GM12878 (cell line): ENCODE measurements at regions not wholly inside any gene's neighbourhood (a gene's known extent, or its start where the extent isn't known, plus 50 kb on each side); places are given as distances from the start of the nearest gene placed in this dataset.

Experiments
- CEBPB ChIP-seq, 2 experiments: fragments of 150-350 bp in 1 of 2; IDR thresholded peaks; 2 replicates each; pipeline ENCODE4 v1.6.1; 2012 to 2014; ENCODE audit warnings: low read depth in 2 of 2, low read length in 2 of 2, borderline replicate concordance in 1 of 2, inconsistent platforms in 1 of 2
- CTCF ChIP-seq, 3 experiments: IDR thresholded peaks in 2 of 3; conservative IDR thresholded peaks in 1 of 3; 2 replicates each; pipeline ENCODE4 v1.5.1; 2011; ENCODE audit warnings: low read depth in 3 of 3, low read length in 3 of 3, mild to moderate bottlenecking in 3 of 3, control low read depth in 2 of 3, moderate library complexity in 2 of 3, inconsistent platforms in 1 of 3, mixed read lengths in 1 of 3; ENCODE audit not compliant: control insufficient read depth in 2 of 3, insufficient read depth in 1 of 3; ENCODE audit errors: extremely low read depth in 1 of 3
- PBX3 ChIP-seq: IDR thresholded peaks from 2 replicates; pipeline ENCODE4 v1.6.1; 2011; ENCODE audit warnings: mild to moderate bottlenecking, low read depth, low read length, moderate library complexity; ENCODE audit not compliant: insufficient replicate concordance
- YY1 ChIP-seq: IDR thresholded peaks from 2 replicates; pipeline ENCODE4 v1.6.1; 2011; ENCODE audit warnings: low read depth, mild to moderate bottlenecking, low read length

- TF ChIP-seq YY1 (no peak), PBX3 (no peak), CEBPB (IDR thresholded peaks at IDR 0.05; ENCODE audit: borderline replicate concordance in 1 of 2, low read depth in 2 of 2, low read length in 2 of 2) (no peak), CTCF (IDR thresholded peaks at IDR 0.05 in 2 of 3, conservative IDR thresholded peaks at IDR 0.05 in 1 of 3; ENCODE audit: control insufficient read depth in 2 of 3, extremely low read depth in 1 of 3, insufficient read depth in 1 of 3, low read depth in 3 of 3, low read length in 3 of 3) (no peak)
Observed at GRCh38 chr7:26100406-26101339, 51.3 kb upstream of the NFE2L3 start.
